Posterior vena cava (tissue), 2 donors: ENCODE measurements at regions not wholly inside any gene's neighbourhood (a gene's known extent, or its start where the extent isn't known, plus 50 kb on each side); places are given as distances from the start of the nearest gene placed in this dataset.
A peak's percentile ranks its signal among the peaks of the same experiment; 100 is the strongest.

Experiments used
- DNase-seq: peaks from one replicate; pipeline ENCODE4 v3.0.0-alpha.2; 2020; ENCODE audit warnings: low spot score
- intact Hi-C, 2 donors: fragments of 100-400 bp; cut with DNase I; formaldehyde crosslinking; loops; one replicate each; pipeline versions ENCODE4 v1.14.1 to v1.14.2; 2022 to 2023
- donor health status: DM: yes; HTN: yes; CAD: no.
- donor health status: DM: yes; HTN: yes; CAD: no.

DNA sequence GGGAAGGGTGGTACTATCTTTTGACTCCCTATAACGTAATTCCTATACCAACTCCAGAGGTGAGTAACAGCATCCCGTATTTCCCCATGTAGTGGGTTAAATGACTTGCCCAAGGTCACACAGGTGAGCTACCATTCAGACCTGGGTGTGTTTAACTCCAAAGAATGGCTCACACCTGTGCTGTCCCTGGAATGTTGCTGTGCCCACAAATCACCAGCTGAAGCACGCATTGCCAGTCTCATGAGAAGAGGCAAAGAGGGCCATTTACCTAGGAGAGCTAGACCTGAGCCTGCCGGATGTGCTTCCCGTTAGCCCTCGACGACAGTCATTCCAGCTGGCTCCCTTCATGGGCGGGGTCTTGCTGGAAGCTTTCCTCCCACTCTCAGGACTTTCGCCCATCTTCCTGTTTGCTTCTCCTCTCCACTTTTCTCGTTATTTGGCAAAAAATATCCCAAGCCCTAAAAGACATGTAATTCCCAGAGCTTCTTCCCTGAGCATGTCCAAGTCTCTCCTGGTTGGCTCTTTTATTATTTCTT, 106.6 kb upstream of the VASH1 start:
- intact Hi-C loops: no loop called here
- DNase-seq: no peak

- no peak for DNase-seq
- intact Hi-C loops: no loop called here
Observed at GRCh38 chr14:76655331-76655730, 105.9 kb upstream of the VASH1 start.

GRCh38 chr14:76656592-76656991, 104.7 kb upstream of the VASH1 start:
- intact Hi-C loops: no loop called here
- no peak for DNase-seq

GRCh38 chr14:76657404-76657803, 103.9 kb upstream of the VASH1 start:
- no peak for DNase-seq
- intact Hi-C loops: no loop called here

GRCh38 chr14:76657846-76658245, 103.4 kb upstream of the VASH1 start:
- no peak for DNase-seq
- intact Hi-C loops: no loop called here

GRCh38 chr14:76662580-76662979, 98.7 kb upstream of the VASH1 start:
- intact Hi-C loops: no loop called here
- peak; percentile 50 for DNase-seq

GRCh38 chr14:76664790-76665189, 96.5 kb upstream of the VASH1 start:
- DNase-seq: peak; percentile 52

GRCh38 chr14:76666746-76667145, 94.5 kb upstream of the VASH1 start:
- no peak for DNase-seq
- intact Hi-C loops: no loop called here

More at GRCh38 chr14:76664790-76665189, 96.5 kb upstream of the VASH1 start:
- intact Hi-C loops: no loop called here

GRCh38 chr14:76669770-76670169, 91.5 kb upstream of the VASH1 start:
- DNase-seq: no peak
- intact Hi-C loops: no loop called here

DNA sequence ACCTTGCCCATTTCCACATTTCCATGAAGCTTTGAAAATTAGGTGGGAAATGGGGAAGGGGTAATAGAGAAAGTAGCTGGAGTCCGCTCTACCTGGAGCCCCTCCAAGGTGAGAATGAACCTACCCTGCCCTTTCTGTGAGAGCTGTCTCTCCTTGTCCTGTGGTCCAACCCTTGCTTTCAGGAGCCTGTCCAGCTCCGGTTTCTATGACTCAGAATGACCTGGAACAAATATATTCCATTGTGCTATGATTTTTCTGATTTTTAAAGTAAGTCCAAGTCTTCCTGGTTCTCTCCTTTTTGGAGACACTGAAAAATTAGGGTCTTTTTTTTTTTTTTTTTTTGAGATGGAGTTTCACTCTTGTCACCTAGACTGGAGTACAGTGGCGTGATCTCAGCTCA, 89.1 kb upstream of the VASH1 start:
- intact Hi-C loops: no loop called here
- no peak for DNase-seq

DNA sequence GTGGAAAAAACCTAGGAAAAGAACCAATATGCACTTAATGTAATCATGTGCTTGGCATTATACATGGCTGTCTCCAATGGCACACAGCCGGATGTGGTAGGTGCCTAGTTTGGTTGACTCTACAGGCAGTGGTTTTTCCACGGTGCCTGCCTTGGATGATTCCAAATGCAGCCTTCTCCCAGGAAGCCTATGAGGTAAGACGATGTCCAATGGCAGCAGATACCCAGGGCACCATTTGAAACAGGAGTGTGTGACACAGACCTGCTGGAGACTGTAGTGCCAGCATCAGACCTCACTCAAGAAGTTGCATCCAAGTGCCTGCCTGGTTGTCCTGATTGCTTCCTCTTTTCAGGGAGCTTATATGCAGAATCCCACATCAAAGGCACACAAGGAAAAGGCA, 88.0 kb upstream of the VASH1 start:
- no peak for DNase-seq
- intact Hi-C loops: no loop called here

DNA sequence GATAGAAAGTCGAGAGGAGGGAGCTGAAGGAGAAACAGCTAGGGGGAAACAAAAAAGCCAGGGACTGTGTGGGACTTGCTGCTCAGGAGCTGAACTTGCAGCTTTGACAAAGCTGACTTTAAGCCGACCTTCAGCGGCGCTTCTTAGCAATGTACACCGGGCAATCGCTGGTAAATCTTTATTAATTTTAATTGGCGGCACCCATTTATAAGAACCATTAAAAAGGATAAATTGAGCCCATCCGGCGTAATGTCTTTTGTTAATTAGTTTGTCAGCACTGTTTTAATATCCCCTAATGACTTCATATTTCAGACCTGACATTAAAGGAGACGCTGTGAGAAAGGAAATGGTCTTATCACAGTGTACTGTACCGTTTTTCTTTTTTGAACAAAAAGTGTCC, 86.2 kb upstream of the VASH1 start:
- intact Hi-C loops: no loop called here
- no peak for DNase-seq

GRCh38 chr14:76676539-76676938, 84.7 kb upstream of the VASH1 start:
- intact Hi-C loops: no loop called here
- DNase-seq: no peak

- intact Hi-C loops: no loop called here
- no peak for DNase-seq
Observed at GRCh38 chr14:76677534-76678145, 83.6 kb upstream of the VASH1 start.

GRCh38 chr14:76678244-76678800, 82.9 kb upstream of the VASH1 start:
- intact Hi-C loops: no loop called here

DNA sequence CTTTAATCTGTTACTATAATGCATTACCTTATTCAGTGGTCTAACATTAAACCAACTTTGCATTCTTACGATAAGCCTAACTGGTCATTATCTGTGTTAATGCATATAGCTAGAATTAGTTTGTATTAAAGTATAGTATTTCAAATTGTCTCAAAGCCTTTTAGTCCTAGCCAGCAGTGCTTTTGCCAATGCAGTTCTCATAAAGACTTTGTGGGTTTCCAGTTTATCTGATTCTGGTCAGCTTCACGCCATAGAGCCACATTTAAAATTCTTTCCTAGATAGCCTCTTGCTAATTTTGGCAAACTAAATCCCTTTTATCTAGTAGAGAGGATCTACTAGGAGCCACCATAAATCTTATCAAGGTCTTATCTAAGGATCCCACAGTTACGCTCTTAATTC, 78.9 kb upstream of the VASH1 start:
- intact Hi-C loops: no loop called here
- no peak for DNase-seq

More at GRCh38 chr14:76678244-76678800, 82.9 kb upstream of the VASH1 start:
- no peak for DNase-seq

DNA sequence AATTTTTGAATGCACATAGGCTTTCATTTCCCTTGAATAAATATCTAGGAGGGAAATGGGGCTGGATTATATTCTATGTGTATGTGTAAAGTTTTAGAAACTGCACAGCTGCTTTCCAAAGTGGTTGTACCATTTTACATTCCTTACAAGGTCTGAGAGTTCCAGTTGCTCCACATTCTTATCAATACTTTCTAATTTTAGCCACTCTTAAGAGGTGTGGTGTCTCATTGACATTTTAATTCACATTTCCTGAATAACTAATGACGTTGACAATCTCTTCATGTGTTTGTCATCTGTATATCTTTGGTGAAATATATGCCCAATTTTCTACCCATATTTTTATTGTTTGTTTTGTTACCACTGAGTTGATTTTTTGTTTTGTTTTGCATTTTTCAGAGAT, 74.6 kb upstream of the VASH1 start:
- no peak for DNase-seq
- intact Hi-C loops: no loop called here

GRCh38 chr14:76687611-76688382, 73.5 kb upstream of the VASH1 start:
- intact Hi-C loops: no loop called here
- DNase-seq: no peak

DNA sequence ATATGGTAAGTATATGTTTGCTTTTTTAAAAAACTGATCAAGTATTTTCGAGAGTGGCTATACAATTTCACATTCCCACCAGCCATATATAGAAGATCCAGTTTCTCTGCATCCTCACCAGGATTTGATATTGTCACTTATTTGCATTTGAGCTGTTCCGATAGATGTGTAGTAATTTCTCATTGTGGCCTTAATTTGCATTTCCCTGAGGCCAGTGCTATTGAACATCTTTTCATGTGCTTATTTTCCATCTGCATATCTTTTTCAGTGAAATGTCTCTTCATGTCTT, 72.9 kb upstream of the VASH1 start:
- no peak for DNase-seq
- intact Hi-C loops: no loop called here

DNA sequence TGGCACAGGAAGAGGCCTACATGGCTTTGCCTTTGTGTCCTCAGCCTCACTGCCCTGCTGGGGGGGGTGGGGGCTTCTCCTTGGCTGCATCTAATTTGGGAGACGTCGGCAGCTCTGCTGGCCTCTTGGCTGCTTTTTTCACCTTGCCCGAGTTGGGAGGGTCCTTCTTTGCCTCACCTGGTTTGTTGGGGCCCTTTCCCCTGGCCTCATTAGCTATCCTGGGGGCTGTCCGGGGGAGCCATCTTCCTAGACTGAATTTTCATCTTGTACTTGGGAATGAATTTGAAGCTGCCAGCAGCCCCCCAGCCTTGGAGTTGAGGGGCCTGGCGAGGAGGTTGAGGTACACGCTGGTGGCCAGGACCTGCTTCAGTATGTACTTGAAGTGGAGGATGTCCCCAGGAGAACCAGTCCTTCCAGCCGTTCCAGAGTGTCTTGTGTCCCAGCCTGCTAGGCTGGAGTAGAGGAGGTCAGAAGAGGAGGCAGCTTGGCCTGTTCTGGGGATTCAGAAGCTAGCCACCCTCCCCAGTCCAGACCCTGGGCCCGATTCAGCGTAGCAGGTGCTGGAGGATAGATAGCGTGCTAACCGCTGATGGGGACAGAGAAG, 70.7 kb upstream of the VASH1 start:
- DNase-seq: no peak
- intact Hi-C loops: no loop called here

GRCh38 chr14:76694106-76694505, 67.2 kb upstream of the VASH1 start:
- no peak for DNase-seq
- intact Hi-C loops: no loop called here
